SK-N-SH (cell line): ENCODE measurements at regions not wholly inside any gene's neighbourhood (a gene's known extent, or its start where the extent isn't known, plus 50 kb on each side); places are given as distances from the start of the nearest gene placed in this dataset.

ENCODE experiments used
- CTCF ChIA-PET: fragments of 300-600, 350-600 bp; formaldehyde crosslinking; extraction: SDS; loops from one replicate; lab custom pipeline; 2021; lab: Yijun Ruan, JAX
- POLR2A ChIA-PET: fragments of 350-600 bp; sonication (Branson Sonifier 250); formaldehyde crosslinking; extraction: SDS; loops from one replicate; lab custom pipeline; 2020; ENCODE audit warnings: antibody characterized with exemption, inconsistent platforms; lab: Yijun Ruan, JAX
- DNase-seq: peaks from one replicate; pipeline ENCODE4 v3.0.0; 2012
- H2AFZ ChIP-seq: fragments of 200-600 bp; sonication (generic); 2 replicates; pipeline ENCODE4 v1.8.1; 2016; ENCODE audit warnings: antibody characterized with exemption, mild to moderate bottlenecking, low read depth
- H3F3A ChIP-seq: fragments of 200-600 bp; sonication (generic); replicated peaks from 2 replicates; pipeline ENCODE3; 2016; ENCODE audit warnings: antibody characterized with exemption, mild to moderate bottlenecking; ENCODE audit not compliant: insufficient read depth
- H3K27ac ChIP-seq, 2 experiments: fragments of 200-500 bp in 1 of 2; fragments of 200-600 bp in 1 of 2; sonication (Bioruptor generic) in 1 of 2; sonication (generic), shearing (Covaris generic) in 1 of 2; 2 replicates each; pipeline versions ENCODE4 v1.5.1 to v1.6.1; 2014 to 2016; ENCODE audit warnings: low read depth in 2 of 2, inconsistent platforms in 1 of 2, low read length in 1 of 2, mild to moderate bottlenecking in 1 of 2, mixed read lengths in 1 of 2
- H3K27me3 ChIP-seq: fragments of 200-600 bp; sonication (generic), shearing (Covaris generic); 2 replicates; pipeline ENCODE4 v1.6.1; 2016; ENCODE audit warnings: mixed run types; ENCODE audit not compliant: insufficient read depth
- H3K36me3 ChIP-seq, 2 experiments: fragments of 200-500 bp in 1 of 2; fragments of 200-600 bp in 1 of 2; sonication (Bioruptor generic) in 1 of 2; sonication (generic) in 1 of 2; replicated peaks in 1 of 2; 2 replicates each; pipeline versions ENCODE3 to v1.5.1; 2014 to 2016; ENCODE audit warnings: low read length in 1 of 2, mild to moderate bottlenecking in 1 of 2; ENCODE audit not compliant: insufficient read depth in 2 of 2, control insufficient read depth in 1 of 2
- H3K4me1 ChIP-seq, 2 experiments: fragments of 200-500 bp in 1 of 2; fragments of 200-600 bp in 1 of 2; sonication (Bioruptor generic) in 1 of 2; sonication (generic), shearing (Covaris generic) in 1 of 2; 2 replicates each; pipeline versions ENCODE4 v1.5.1 to v1.6.1; 2014 to 2016; ENCODE audit warnings: low read depth in 1 of 2, low read length in 1 of 2, mixed run types in 1 of 2; ENCODE audit not compliant: insufficient read depth in 2 of 2, control insufficient read depth in 1 of 2
- H3K4me2 ChIP-seq: fragments of 200-600 bp; sonication (generic), shearing (Covaris generic); 2 replicates; pipeline ENCODE4 v1.6.1; 2017; ENCODE audit warnings: mixed run types
- H3K4me3 ChIP-seq, 2 experiments: fragments of 200-500 bp in 1 of 2; fragments of 200-600 bp in 1 of 2; sonication (Bioruptor generic) in 1 of 2; sonication (generic), shearing (Covaris generic) in 1 of 2; 2 replicates each; pipeline versions ENCODE4 v1.5.1 to v1.8.1; 2014 to 2016; ENCODE audit warnings: low read depth in 2 of 2, inconsistent platforms in 1 of 2, low read length in 1 of 2, mild to moderate bottlenecking in 1 of 2, mixed read lengths in 1 of 2, moderate library complexity in 1 of 2
- H3K79me2 ChIP-seq: fragments of 200-600 bp; sonication (generic); 2 replicates; pipeline ENCODE4 v1.8.1; 2017; ENCODE audit warnings: mild to moderate bottlenecking; ENCODE audit not compliant: insufficient read depth
- H3K9ac ChIP-seq: fragments of 200-600 bp; sonication (generic); 2 replicates; pipeline ENCODE4 v1.6.1; 2017; ENCODE audit warnings: mixed run types
- H3K9me2 ChIP-seq: fragments of 200-600 bp; sonication (generic); 2 replicates; pipeline ENCODE4 v1.6.1; 2017; ENCODE audit warnings: mixed run types
- H3K9me3 ChIP-seq: fragments of 200-600 bp; sonication (generic); 2 replicates; pipeline ENCODE4 v1.6.1; 2017; ENCODE audit warnings: mixed run types, mild to moderate bottlenecking, moderate library complexity
- H4K20me1 ChIP-seq: fragments of 200-600 bp; sonication (generic); 2 replicates; pipeline ENCODE4 v1.6.1; 2017; ENCODE audit warnings: mild to moderate bottlenecking, mixed run types; ENCODE audit not compliant: insufficient read depth
- CTCF ChIP-seq: fragments of 200-600 bp; sonication (generic); IDR thresholded peaks from 2 replicates; pipeline ENCODE4 v1.6.1; 2017; ENCODE audit warnings: antibody characterized with exemption, mild to moderate bottlenecking, moderate library complexity
- EP300 ChIP-seq, 2 experiments: IDR thresholded peaks; 2 replicates each; pipeline versions ENCODE4 v1.4.0 to v1.6.1; 2012; ENCODE audit warnings: borderline replicate concordance in 1 of 2, low read depth in 1 of 2, low read length in 1 of 2
- FOSL2 ChIP-seq: IDR thresholded peaks from 2 replicates; pipeline ENCODE4 v1.4.0; 2012; ENCODE audit warnings: low read depth, mild to moderate bottlenecking, moderate library complexity, borderline replicate concordance
- FOXJ3 ChIP-seq: sonication (generic); formaldehyde crosslinking; IDR thresholded peaks from 2 replicates; pipeline ENCODE4 v1.5.1; 2020; ENCODE audit warnings: mild to moderate bottlenecking, missing genetic modification reagents
- FOXM1 ChIP-seq: IDR thresholded peaks from 2 replicates; pipeline ENCODE4 v1.4.0; 2012; ENCODE audit warnings: low read depth, mild to moderate bottlenecking
- GATA2 ChIP-seq: sonication (generic); formaldehyde crosslinking; IDR thresholded peaks from 2 replicates; pipeline ENCODE4 v1.5.0; 2020; ENCODE audit warnings: mild to moderate bottlenecking, missing genetic modification reagents
- JUND ChIP-seq: IDR thresholded peaks from 2 replicates; pipeline ENCODE4 v1.4.0; 2012
- MAX ChIP-seq: IDR thresholded peaks from 2 replicates; pipeline ENCODE4 v1.4.0; 2012; ENCODE audit warnings: low read depth
- PBX3 ChIP-seq: IDR thresholded peaks from 2 replicates; pipeline ENCODE4; 2012
- POLR2AphosphoS5 ChIP-seq: IDR thresholded peaks from 2 replicates; pipeline ENCODE4 v1.6.1; 2012; ENCODE audit warnings: low read depth, low read length
- RFX5 ChIP-seq: IDR thresholded peaks from 2 replicates; pipeline ENCODE4 v1.6.1; 2012; ENCODE audit warnings: mild to moderate bottlenecking, improper control_type of control experiment, low read length
- TCF12 ChIP-seq: IDR thresholded peaks from 2 replicates; pipeline ENCODE4 v1.4.0; 2012
- USF2 ChIP-seq: fragments of 150-350 bp; IDR thresholded peaks from 2 replicates; pipeline ENCODE4 v1.6.1; 2017; ENCODE audit warnings: antibody characterized with exemption, low read length, low read depth, borderline replicate concordance
- YY1 ChIP-seq: IDR thresholded peaks from 2 replicates; pipeline ENCODE4 v1.4.0; 2012; ENCODE audit warnings: low read depth, mild to moderate bottlenecking
- ZBTB33 ChIP-seq: IDR thresholded peaks from 2 replicates; pipeline ENCODE4 v1.4.0; 2012; ENCODE audit warnings: low read depth, borderline replicate concordance
- WGBS: methylation state at CpG from one replicate; pipeline ENCODE4 v1.1.6; 2017; ENCODE audit warnings: low lambda C conversion rate; 5-methylcytosine and 5-hydroxymethylcytosine counted together

GRCh38 chr10:64265961-64266360 is 744.8 kb downstream of the REEP3 start:
- WGBS: 52% methylated on average over 1 of the region's 1 CpG
- H3K9me2 ChIP-seq: no peaks in the 10 kb centered on the region
- no peak for DNase-seq
- ChIA-PET POLR2A (no interaction called here), CTCF (interaction anchor here (1.1 kb wide), 1 partner anchor 116 kb away, joined by 3 read pairs; no protein-coding TSS in a partner anchor)
- H3K4me2 ChIP-seq: no peak overlapping the region
- H3K9me3 ChIP-seq: no peaks in the 10 kb centered on the region
- H3K36me3 ChIP-seq: no peaks in the 10 kb centered on the region
- no peaks in the 10 kb centered on the region for H4K20me1 ChIP-seq
- no peaks in the 10 kb centered on the region for H3K4me1 ChIP-seq
- H2AFZ ChIP-seq: no peak overlapping the region
- no peak overlapping the region for H3K4me3 ChIP-seq
- no peak overlapping the region for H3K27ac ChIP-seq
- no peaks in the 10 kb centered on the region for H3K79me2 ChIP-seq
- no peaks in the 10 kb centered on the region for H3F3A ChIP-seq
- no peaks in the 10 kb centered on the region for H3K27me3 ChIP-seq
- no peak overlapping the region for H3K9ac ChIP-seq
- TF ChIP-seq ZBTB33 (no peak), MAX (no peak), CTCF (no peak), POLR2AphosphoS5 (no peak), PBX3 (no peak), FOXM1 (no peak), USF2 (no peak), EP300 (IDR thresholded peaks at IDR 0.05; ENCODE audit: borderline replicate concordance in 1 of 2, low read depth in 1 of 2, low read length in 1 of 2) (no peak), FOXJ3 (no peak), RFX5 (no peak), JUND (no peak), TCF12 (no peak), GATA2 (no peak), FOSL2 (no peak), YY1 (no peak)
